T-cell (primary cell): ENCODE measurements at regions not wholly inside any gene's neighbourhood (a gene's known extent, or its start where the extent isn't known, plus 50 kb on each side); places are given as distances from the start of the nearest gene placed in this dataset.

Experiments
- ATAC-seq, 4 experiments: fragments of 200-7000 bp in 3 of 4; fragments of 150-1000 bp in 1 of 4; cut with Tn5 transposase; replicated peaks in 1 of 4; 1 replicate in 3 of 4; 2 replicates in 1 of 4; pipeline ENCODE4 v1.10.0; 2021; ENCODE audit warnings: moderate library complexity in 3 of 4, mild to moderate bottlenecking in 2 of 4, moderate number of reproducible peaks in 1 of 4
- CTCF ChIA-PET, 2 donors: fragments of 300-600 bp; sonication (Branson Sonifier 250); formaldehyde crosslinking; loops; one replicate each; lab custom pipeline; 2022; ENCODE audit warnings: antibody characterized with exemption in 2 of 2; lab: Charles Lee
- POLR2A ChIA-PET, 2 donors: fragments of 300-600 bp; sonication (Branson Sonifier 250); formaldehyde crosslinking; loops; one replicate each; lab custom pipeline; 2022; ENCODE audit warnings: antibody characterized with exemption in 2 of 2; lab: Charles Lee
- DNase-seq, 35 experiments: peaks; one replicate each; pipeline versions ENCODE4 v3.0.0 to v3.0.0-alpha.2; 2013 to 2023
- H3K27ac ChIP-seq: one replicate; pipeline ENCODE4 v1.5.1; 2013; ENCODE audit warnings: low read length
- H3K27me3 ChIP-seq, 2 experiments: replicated peaks in 1 of 2; 1 replicate in 1 of 2; 2 replicates in 1 of 2; pipeline versions ENCODE4 v1.6.1 to v1.7.0; 2013; ENCODE audit warnings: low read length in 1 of 2, mixed read lengths in 1 of 2; ENCODE audit not compliant: control insufficient read depth in 2 of 2, insufficient read depth in 2 of 2; ENCODE audit errors: extremely low read depth in 1 of 2
- H3K36me3 ChIP-seq, 2 donors: 1 replicate in 1 of 2; 2 replicates in 1 of 2; pipeline versions ENCODE4 v1.6.1 to v1.7.0; 2013; ENCODE audit warnings: low read length in 1 of 2; ENCODE audit not compliant: control insufficient read depth in 2 of 2, insufficient read depth in 1 of 2; ENCODE audit errors: extremely low read depth in 1 of 2
- H3K4me1 ChIP-seq, 2 experiments: 1 replicate in 1 of 2; 2 replicates in 1 of 2; pipeline versions ENCODE4 v1.6.1 to v1.7.0; 2013; ENCODE audit warnings: low read length in 2 of 2, mixed read lengths in 1 of 2; ENCODE audit not compliant: insufficient read depth in 2 of 2, control insufficient read depth in 1 of 2; ENCODE audit errors: extremely low read depth in 1 of 2
- H3K4me3 ChIP-seq, 2 donors: 1 replicate in 1 of 2; 2 replicates in 1 of 2; pipeline versions ENCODE4 v1.5.1 to v1.7.0; 2013; ENCODE audit warnings: mild to moderate bottlenecking in 2 of 2, low read length in 1 of 2, moderate library complexity in 1 of 2; ENCODE audit not compliant: control insufficient read depth in 1 of 2; ENCODE audit errors: extremely low read depth in 1 of 2
- H3K9me3 ChIP-seq: 2 replicates; pipeline ENCODE4 v1.7.0; 2013
- H3K27ac Mint-ChIP-seq, 2 donors: one replicate each; pipeline ENCODE4 v1.8.0; 2020 to 2021; ENCODE audit warnings: mild to moderate bottlenecking in 2 of 2, mixed read lengths in 2 of 2
- H3K27me3 Mint-ChIP-seq, 2 donors: one replicate each; pipeline ENCODE4 v1.8.0; 2021 to 2022; ENCODE audit warnings: mixed read lengths in 2 of 2
- H3K36me3 Mint-ChIP-seq: one replicate; pipeline ENCODE4 v1.8.0; 2021; ENCODE audit warnings: mixed read lengths
- H3K4me1 Mint-ChIP-seq, 3 donors: one replicate each; pipeline ENCODE4 v1.8.0; 2020 to 2022; ENCODE audit warnings: mixed read lengths in 3 of 3, mild to moderate bottlenecking in 1 of 3
- H3K4me3 Mint-ChIP-seq, 3 donors: one replicate each; pipeline ENCODE4 v1.8.0; 2020 to 2022; ENCODE audit warnings: mild to moderate bottlenecking in 3 of 3, mixed read lengths in 3 of 3, moderate library complexity in 3 of 3
- H3K9me3 Mint-ChIP-seq, 3 donors: one replicate each; pipeline ENCODE4 v1.8.0; 2020 to 2022; ENCODE audit warnings: mixed read lengths in 3 of 3
- WGBS: methylation state at CpG from one replicate; pipeline ENCODE4 v1.1.5; 2013; ENCODE audit warnings: missing lambda C conversion rate; ENCODE audit not compliant: insufficient coverage; 5-methylcytosine and 5-hydroxymethylcytosine counted together

- Mint-ChIP-seq H3K4me1 (no peaks in the 10 kb centered on the region), H3K9me3 (peaks cover 0 to 3% (median 2%) of the 10 kb centered on the region in 3 donors), H3K36me3 (no peaks in the 10 kb centered on the region), H3K4me3 (no peak overlapping the region), H3K27me3 (no peaks in the 10 kb centered on the region), H3K27ac (no peak overlapping the region)
- no peak for ATAC-seq
- DNase-seq, result no peak
- Histone ChIP-seq H3K27me3 (peaks cover 0 to 3% of the 10 kb centered on the region in 2 experiments), H3K36me3 (no peaks in the 10 kb centered on the region), H3K4me3 (no peak overlapping the region), H3K4me1 (no peaks in the 10 kb centered on the region), H3K9me3 (no peaks in the 10 kb centered on the region), H3K27ac (no peak overlapping the region)
- ChIA-PET POLR2A (no interaction called here), CTCF (no interaction called here)
- 92% methylated on average over 2 of the region's 7 CpGs for WGBS
Measured at GRCh38 chr4:100799761-100800539, 282.1 kb upstream of the EMCN start.

DNA sequence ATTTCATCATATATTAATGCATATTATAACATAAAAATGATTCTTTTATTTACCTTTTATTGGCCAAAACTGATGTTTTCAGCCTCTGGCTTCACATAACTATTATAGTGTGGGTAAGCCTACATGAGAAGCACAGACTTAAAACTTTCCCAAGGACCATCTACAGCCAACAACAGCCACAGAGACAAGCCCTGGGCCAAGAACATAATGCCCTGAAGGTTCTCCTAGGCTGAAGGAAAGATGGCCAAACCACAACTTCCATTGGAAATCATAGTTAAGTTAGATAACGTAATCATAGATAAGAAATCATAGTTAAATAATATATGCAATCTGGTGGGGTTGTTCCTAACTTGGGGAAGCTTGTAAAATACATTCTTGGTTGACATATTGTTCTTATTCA lies 280.0 kb upstream of the EMCN start:
- peaks cover 0 to 3% of the 10 kb centered on the region in 2 experiments for H3K27me3 ChIP-seq
- H3K4me1 ChIP-seq, result no peaks in the 10 kb centered on the region
- H3K9me3 ChIP-seq, result no peaks in the 10 kb centered on the region
- POLR2A ChIA-PET, result no interaction called here
- Mint-ChIP-seq H3K36me3 (no peaks in the 10 kb centered on the region), H3K27ac (no peak overlapping the region), H3K4me1 (no peaks in the 10 kb centered on the region), H3K4me3 (no peak overlapping the region), H3K27me3 (no peaks in the 10 kb centered on the region), H3K9me3 (peaks cover 0 to 3% (median 2%) of the 10 kb centered on the region in 3 donors)
- H3K27ac ChIP-seq, result no peak overlapping the region
- DNase-seq (no peak), ATAC-seq (no peak)
- H3K4me3 ChIP-seq, result no peak overlapping the region
- CTCF ChIA-PET, result no interaction called here
- WGBS, result no CpG with 5 or more reads among the region's 1 CpG
- H3K36me3 ChIP-seq, result no peaks in the 10 kb centered on the region

DNA sequence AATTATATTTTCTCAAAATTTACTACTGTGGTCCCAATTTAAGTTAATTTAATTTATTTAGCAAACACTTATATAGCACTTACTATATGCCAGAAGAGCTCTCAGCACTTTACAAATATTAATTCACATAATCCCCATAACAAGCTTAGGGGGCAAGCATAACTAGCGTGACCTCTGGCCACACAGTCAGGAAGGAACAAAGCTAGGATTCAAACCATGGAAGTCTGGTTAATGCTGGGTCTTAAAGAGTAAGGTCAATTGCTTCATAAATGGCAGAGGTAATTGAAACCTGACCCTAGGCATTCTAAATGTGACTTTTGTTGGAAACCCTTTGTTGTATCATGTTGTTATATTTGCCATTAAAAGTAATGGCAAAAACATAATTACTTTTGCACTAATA lies 279.5 kb upstream of the EMCN start:
- H3K36me3 Mint-ChIP-seq, result no peaks in the 10 kb centered on the region
- ATAC-seq (no peak), DNase-seq (no peak)
- POLR2A ChIA-PET, result no interaction called here
- H3K4me3 Mint-ChIP-seq, result no peak overlapping the region
- CTCF ChIA-PET, result no interaction called here
- H3K27me3 ChIP-seq, result peaks cover 0 to 3% of the 10 kb centered on the region in 2 experiments
- WGBS, result no CpG with 5 or more reads among the region's 1 CpG
- no peak overlapping the region for H3K27ac ChIP-seq
- H3K27ac Mint-ChIP-seq, result no peak overlapping the region
- no peaks in the 10 kb centered on the region for H3K9me3 ChIP-seq
- H3K4me1 Mint-ChIP-seq, result no peaks in the 10 kb centered on the region
- H3K4me1 ChIP-seq, result no peaks in the 10 kb centered on the region
- H3K4me3 ChIP-seq, result no peak overlapping the region
- H3K9me3 Mint-ChIP-seq, result peaks cover 0 to 3% (median 0%) of the 10 kb centered on the region in 3 donors
- H3K27me3 Mint-ChIP-seq, result no peaks in the 10 kb centered on the region
- no peaks in the 10 kb centered on the region for H3K36me3 ChIP-seq

GRCh38 chr4:100796332-100796731 lies 278.5 kb upstream of the EMCN start:
- no CpG with 5 or more reads among the region's 2 CpGs for WGBS
- H3K27ac Mint-ChIP-seq, result no peak overlapping the region
- Histone ChIP-seq H3K4me1 (no peaks in the 10 kb centered on the region), H3K27ac (no peak overlapping the region), H3K36me3 (no peaks in the 10 kb centered on the region), H3K27me3 (peaks cover 0 to 3% of the 10 kb centered on the region in 2 experiments), H3K4me3 (no peak overlapping the region), H3K9me3 (no peaks in the 10 kb centered on the region)
- no peaks in the 10 kb centered on the region for H3K4me1 Mint-ChIP-seq
- peaks cover 0 to 3% (median 0%) of the 10 kb centered on the region in 3 donors for H3K9me3 Mint-ChIP-seq
- no peaks in the 10 kb centered on the region for H3K27me3 Mint-ChIP-seq
- no peak for ATAC-seq
- DNase-seq, result no peak
- H3K36me3 Mint-ChIP-seq, result no peaks in the 10 kb centered on the region
- POLR2A ChIA-PET, result no interaction called here
- CTCF ChIA-PET, result no interaction called here
- H3K4me3 Mint-ChIP-seq, result no peak overlapping the region

DNA sequence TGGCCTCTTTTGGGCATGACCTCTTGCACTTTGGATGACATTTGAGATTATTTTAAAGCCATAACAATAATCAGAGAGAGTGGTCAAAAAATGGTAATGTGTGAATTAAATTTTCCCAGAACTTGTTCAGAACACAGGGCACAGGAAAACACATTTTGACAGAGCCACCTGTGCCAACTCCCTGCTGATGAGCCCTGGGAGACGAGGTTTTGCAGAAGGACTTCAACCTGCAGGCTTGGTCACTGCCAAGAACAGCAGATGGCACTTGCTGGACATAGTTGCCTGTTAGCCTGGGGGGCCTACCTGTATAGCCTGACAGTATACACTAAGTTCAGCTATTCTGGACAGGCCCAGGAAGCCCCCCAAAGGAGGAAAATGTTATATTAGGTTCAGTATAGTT lies 277.8 kb upstream of the EMCN start:
- Histone ChIP-seq H3K4me1 (no peaks in the 10 kb centered on the region), H3K36me3 (no peaks in the 10 kb centered on the region), H3K27me3 (peaks cover 0 to 3% of the 10 kb centered on the region in 2 experiments), H3K4me3 (no peak overlapping the region), H3K27ac (no peak overlapping the region), H3K9me3 (no peaks in the 10 kb centered on the region)
- no peak for ATAC-seq
- no peak overlapping the region for H3K27ac Mint-ChIP-seq
- no peaks in the 10 kb centered on the region for H3K27me3 Mint-ChIP-seq
- ChIA-PET POLR2A (no interaction called here), CTCF (no interaction called here)
- no peaks in the 10 kb centered on the region for H3K36me3 Mint-ChIP-seq
- H3K4me1 Mint-ChIP-seq, result no peaks in the 10 kb centered on the region
- DNase-seq, result no peak
- WGBS, result 64% methylated on average over 1 of the region's 1 CpG
- H3K9me3 Mint-ChIP-seq, result no peaks in the 10 kb centered on the region
- H3K4me3 Mint-ChIP-seq, result no peak overlapping the region

DNA sequence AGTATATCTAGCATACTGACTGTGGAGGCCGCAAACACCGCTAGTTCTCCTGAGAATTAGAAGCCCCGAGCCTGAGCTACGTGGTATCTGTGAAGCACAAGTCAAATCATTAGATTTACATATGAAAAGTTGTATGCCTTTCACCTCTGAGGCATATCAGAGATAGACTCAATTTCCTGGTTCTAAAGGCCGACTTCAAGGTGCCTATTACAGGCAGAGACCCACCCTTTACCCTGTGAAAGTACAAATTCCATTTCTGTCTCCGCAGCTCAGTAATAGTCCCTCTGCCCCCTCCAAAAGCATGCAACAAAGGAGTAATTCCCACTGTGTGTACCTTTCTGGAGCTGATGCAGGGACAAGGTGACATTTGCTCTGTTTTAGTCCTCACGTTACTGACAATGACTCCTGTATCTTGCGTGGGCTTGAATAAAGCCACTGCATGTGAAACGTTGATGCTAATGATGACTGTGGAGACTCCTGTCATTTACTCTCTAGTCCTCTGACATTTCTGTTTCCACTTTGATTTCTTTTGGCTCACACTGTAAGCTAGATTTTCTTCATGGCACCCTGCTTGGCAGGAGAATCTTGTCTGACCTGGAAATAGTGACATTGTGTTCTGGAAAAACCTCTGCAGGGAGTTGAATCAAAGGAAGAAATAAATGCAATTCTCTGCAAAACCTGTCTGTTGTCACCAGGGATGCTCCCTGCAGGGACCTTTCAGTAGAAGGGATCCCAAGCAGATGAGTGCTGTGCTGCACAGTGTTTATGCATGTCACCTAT lies 273.2 kb upstream of the EMCN start:
- H3K27ac Mint-ChIP-seq, result no peak overlapping the region
- ChIA-PET POLR2A (interaction anchor here in 1 of 2 donors (0.5 kb wide), 1 partner anchor 173 kb away, joined by 4 read pairs; no protein-coding TSS in a partner anchor), CTCF (no interaction called here)
- no peak for DNase-seq
- no peaks in the 10 kb centered on the region for H3K9me3 Mint-ChIP-seq
- no peaks in the 10 kb centered on the region for H3K36me3 Mint-ChIP-seq
- WGBS, result 92% methylated on average over 4 of the region's 9 CpGs
- peaks cover 0 to 3% of the 10 kb centered on the region in 2 donors for H3K27me3 Mint-ChIP-seq
- no peaks in the 10 kb centered on the region for H3K4me1 ChIP-seq
- H3K27me3 ChIP-seq, result no peaks in the 10 kb centered on the region
- H3K4me3 ChIP-seq, result no peak overlapping the region
- no peak overlapping the region for H3K27ac ChIP-seq
- no peak overlapping the region for H3K4me3 Mint-ChIP-seq
- no peaks in the 10 kb centered on the region for H3K36me3 ChIP-seq
- ATAC-seq, result no peak
- H3K9me3 ChIP-seq, result no peaks in the 10 kb centered on the region
- H3K4me1 Mint-ChIP-seq, result no peaks in the 10 kb centered on the region
